ENCODE measurements at regions not wholly inside any gene's neighbourhood (a gene's known extent, or its start where the extent isn't known, plus 50 kb on each side); places are given as distances from the start of the nearest gene placed in this dataset.

DNA sequence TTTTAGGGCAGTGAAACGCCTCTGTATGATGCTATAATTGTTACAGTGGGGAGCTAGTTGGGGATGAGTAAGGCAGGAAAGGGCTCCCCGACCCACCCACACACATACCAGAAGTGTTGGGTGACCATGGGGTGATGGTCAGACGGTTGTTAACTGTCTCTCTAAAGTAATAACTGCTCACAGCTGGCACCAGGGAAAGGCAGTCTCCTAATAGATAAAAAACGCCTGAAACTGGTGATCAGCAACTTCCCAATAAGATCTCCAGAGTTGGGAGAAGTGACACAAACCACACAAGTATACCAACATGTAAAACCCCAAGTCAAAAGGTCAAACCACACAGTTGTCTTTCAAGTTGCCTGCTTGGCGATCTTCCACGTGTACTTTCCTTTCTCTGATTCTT is 346.5 kb upstream of the CNTN4 start:
- TF ChIP-seq CTCF (IDR thresholded peaks at IDR 0.05; ENCODE audit: low read depth, low read length, poor library complexity, severe bottlenecking) (no peak), EZH2phosphoT487 (IDR thresholded peaks at IDR 0.05; ENCODE audit: borderline replicate concordance, low read length) (no peak)
